ENCODE measurements at regions not wholly inside any gene's neighbourhood (a gene's known extent, or its start where the extent isn't known, plus 50 kb on each side); places are given as distances from the start of the nearest gene placed in this dataset.

DNA sequence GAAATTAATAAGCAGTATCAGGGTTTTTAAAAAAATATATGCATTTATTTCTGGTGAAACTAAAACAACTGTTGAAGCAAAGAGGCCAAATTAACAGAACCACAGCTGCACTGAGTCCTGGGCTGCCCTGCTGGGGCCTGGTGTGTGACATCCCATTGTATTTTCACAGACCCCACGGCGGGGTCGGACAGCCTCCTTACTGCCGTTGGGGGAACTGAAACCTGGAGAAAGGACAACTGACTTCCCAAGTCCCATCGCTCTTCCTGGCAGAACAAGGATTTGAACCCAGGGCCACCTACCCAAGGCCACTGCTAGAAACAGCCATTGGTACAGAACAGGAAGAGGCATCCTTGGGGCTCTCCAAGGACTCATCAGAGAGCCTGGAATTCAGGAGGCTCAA, 114.8 kb upstream of the SFSWAP start:
- TF ChIP-seq ZSCAN29 (IDR thresholded peaks at IDR 0.05) = no peak
- TF ChIP-seq ZFP36 (IDR thresholded peaks at IDR 0.05; ENCODE audit: low read depth, low read length, partially characterized antibody) = no peak
- TF ChIP-seq, protein P1, sequence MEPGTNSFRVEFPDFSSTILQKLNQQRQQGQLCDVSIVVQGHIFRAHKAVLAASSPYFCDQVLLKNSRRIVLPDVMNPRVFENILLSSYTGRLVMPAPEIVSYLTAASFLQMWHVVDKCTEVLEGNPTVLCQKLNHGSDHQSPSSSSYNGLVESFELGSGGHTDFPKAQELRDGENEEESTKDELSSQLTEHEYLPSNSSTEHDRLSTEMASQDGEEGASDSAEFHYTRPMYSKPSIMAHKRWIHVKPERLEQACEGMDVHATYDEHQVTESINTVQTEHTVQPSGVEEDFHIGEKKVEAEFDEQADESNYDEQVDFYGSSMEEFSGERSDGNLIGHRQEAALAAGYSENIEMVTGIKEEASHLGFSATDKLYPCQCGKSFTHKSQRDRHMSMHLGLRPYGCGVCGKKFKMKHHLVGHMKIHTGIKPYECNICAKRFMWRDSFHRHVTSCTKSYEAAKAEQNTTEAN (CRISPR knock-in tag; IDR thresholded peaks at IDR 0.05) = no peak
- no peak for TF ChIP-seq MXD1 (CRISPR knock-in tag; IDR thresholded peaks at IDR 0.05; ENCODE audit: borderline replicate concordance, poor library complexity, severe bottlenecking)
- no peak for TF ChIP-seq RFX5 (IDR thresholded peaks at IDR 0.05; ENCODE audit: low read depth, low read length)
- TF ChIP-seq PCBP1 (IDR thresholded peaks at IDR 0.05; ENCODE audit: low read depth, low read length, poor library complexity, severe bottlenecking) = no peak
- no peak for TF ChIP-seq E2F8 (IDR thresholded peaks at IDR 0.05; ENCODE audit: low read depth, partially characterized antibody)
- TF ChIP-seq, protein P2, sequence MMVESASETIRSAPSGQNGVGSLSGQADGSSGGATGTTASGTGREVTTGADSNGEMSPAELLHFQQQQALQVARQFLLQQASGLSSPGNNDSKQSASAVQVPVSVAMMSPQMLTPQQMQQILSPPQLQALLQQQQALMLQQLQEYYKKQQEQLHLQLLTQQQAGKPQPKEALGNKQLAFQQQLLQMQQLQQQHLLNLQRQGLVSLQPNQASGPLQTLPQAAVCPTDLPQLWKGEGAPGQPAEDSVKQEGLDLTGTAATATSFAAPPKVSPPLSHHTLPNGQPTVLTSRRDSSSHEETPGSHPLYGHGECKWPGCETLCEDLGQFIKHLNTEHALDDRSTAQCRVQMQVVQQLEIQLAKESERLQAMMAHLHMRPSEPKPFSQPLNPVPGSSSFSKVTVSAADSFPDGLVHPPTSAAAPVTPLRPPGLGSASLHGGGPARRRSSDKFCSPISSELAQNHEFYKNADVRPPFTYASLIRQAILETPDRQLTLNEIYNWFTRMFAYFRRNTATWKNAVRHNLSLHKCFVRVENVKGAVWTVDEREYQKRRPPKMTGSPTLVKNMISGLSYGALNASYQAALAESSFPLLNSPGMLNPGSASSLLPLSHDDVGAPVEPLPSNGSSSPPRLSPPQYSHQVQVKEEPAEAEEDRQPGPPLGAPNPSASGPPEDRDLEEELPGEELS (CRISPR knock-in tag; IDR thresholded peaks at IDR 0.05; ENCODE audit: borderline replicate concordance) = no peak
